ENCODE measurements at regions not wholly inside any gene's neighbourhood (a gene's known extent, or its start where the extent isn't known, plus 50 kb on each side); places are given as distances from the start of the nearest gene placed in this dataset.

GRCh38 chr6:54010340-54011276 is 100.6 kb upstream of the MLIP start:
- DNase-seq, result no peak

DNA sequence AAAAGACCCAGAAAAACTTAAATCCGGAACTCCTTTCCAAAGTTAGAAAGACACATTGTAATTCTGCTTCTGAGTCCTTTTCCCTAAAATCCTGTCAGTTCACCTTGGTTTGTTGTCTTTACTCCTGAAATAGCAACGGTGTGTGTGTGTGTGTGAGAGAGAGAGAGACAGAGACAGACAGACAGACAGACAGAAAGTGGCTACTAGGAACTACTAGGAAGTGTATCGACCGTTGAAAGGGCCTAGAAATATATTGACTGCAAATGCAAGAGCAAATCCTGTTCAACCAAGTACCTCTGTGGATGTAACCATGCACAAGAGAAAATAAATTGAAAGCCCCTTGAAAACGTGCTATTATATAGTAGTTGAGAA is 100.0 kb upstream of the MLIP start:
- no peak for DNase-seq

- no peak for DNase-seq
Measured at GRCh38 chr6:54013966-54014365, 97.3 kb upstream of the MLIP start.

- DNase-seq, result no peak
Measured at GRCh38 chr6:54014440-54014839, 96.8 kb upstream of the MLIP start.

DNA sequence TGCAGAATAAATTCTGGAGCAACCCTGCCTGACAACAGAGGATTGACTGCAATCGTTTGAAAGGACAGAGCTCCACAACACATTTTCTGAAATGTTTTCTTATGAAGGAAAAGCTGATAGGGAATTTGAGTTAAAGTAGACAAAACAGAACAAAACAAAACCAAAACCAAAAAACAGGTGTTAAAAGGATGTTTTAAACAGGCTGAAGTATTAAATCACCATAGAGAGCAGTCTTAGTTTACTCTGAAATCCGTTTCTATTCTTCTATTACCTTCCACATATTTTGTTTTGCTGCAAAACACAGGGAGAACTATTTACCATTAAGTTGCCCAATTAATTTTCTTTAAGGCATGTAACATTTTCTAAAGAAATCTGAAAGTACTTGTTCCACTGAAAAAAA is 93.4 kb upstream of the MLIP start:
- no peak for DNase-seq

DNA sequence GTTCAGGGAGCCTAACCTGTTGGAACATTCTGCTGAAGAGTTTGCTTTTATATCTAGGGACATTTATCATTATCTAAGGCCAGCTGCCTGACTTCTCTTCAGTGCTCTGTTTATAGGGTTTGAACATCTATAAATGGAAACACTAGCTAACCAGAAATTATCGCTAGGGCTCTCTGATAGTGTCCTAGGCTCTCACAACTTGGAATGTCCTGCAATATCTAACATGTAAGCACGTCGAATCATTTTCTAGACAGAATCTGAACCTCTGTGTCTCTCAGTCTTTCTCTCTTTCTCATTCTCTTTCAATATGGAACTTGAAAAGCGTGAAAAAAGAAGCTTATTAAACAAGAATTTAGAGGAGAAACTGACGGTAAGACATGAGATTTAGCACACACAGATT is 92.5 kb upstream of the MLIP start:
- DNase-seq, result no peak

GRCh38 chr6:54019860-54020259 is 91.4 kb upstream of the MLIP start:
- no peak for DNase-seq

- DNase-seq, result no peak
Measured at GRCh38 chr6:54020334-54020733, 90.9 kb upstream of the MLIP start.

DNA sequence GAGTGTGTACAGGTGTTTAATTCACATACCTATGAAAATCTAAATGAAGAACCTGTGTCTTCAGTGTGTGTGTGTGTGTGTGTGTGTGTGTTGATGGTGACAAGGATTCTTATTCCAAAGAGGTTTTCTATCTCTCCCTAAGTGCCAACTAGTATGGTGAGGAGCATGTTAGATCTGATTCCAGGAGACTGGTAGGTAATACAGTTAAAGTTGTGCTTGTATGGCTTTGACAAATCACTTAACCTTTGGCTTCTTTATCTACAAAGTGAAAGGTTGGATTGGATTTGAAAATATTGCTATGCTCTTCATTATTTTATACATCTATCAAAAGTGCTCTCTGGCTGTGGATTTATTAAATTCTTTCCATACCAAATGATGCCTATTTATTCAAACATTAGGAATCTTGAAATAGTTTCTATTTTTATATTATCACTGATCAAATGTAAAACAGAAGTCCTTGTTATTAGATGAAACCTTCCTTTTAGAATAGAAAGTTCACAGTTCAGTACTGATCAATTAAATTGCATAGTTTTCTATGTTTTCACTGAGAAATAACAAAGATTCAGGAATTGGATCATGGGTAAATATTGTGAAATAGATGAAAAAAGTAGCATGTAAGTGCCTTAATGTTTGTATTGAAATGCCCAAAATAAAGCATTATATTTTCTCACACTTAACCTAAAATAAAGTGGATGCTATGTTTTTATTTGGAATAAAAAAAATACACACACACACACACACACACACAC is 84.4 kb upstream of the MLIP start:
- DNase-seq, result no peak

DNA sequence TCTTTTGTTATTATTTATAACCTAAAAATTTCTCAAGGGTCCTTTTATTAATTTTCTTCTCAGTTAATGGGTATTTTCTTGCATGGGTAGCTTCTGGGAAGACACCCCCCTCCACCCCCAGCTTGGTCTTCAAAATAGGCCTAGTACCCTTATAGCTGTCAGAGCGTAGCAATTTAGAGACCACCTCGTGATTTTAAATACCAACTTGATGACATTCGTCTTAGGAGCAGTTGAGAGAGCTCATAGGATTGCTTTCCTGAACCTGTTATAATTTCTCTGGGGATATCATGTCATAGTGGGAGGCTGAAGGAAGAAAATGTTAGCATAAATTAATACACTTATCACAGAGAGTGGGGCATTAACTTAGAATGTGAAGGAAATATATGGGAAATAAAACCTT is 83.1 kb upstream of the MLIP start:
- no peak for DNase-seq

DNA sequence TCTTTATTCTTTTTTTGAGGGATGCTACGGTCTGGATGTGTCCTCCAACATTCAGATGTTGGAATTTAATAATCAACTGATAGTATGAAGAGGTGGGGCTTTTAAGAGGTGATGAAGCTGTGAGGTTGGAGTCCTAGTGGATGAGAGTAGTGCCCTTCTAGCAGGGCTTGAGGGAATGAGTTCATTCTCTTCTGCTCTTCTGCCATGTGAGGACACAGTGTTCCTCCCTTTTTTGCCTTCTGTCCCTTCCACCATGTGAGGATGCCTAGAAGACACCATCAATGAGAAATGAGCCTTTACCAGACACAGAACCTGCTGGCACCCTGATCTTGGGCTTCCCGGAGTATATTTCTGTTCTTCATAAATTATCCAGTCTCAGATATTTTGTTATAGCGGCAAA is 82.1 kb upstream of the MLIP start:
- no peak for DNase-seq

DNA sequence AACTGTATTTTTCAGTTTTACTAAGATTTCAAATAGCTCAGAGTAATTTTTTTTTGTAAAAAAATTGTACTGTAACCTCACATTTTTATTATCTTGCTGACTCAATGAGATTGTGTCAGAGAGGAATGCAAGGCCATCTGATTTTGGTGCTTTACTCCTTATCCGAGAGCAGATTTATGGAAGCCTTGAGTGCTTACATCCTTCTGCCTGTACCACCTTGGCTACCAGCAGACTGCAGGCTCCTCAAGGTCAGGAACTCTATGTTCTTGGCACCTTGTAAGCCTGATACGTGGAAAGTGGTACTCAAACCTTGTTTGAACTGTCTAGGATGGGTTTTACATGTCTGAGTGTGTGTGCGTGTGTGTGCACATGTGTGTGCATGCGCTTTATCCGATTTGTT is 80.1 kb upstream of the MLIP start:
- no peak for DNase-seq

DNA sequence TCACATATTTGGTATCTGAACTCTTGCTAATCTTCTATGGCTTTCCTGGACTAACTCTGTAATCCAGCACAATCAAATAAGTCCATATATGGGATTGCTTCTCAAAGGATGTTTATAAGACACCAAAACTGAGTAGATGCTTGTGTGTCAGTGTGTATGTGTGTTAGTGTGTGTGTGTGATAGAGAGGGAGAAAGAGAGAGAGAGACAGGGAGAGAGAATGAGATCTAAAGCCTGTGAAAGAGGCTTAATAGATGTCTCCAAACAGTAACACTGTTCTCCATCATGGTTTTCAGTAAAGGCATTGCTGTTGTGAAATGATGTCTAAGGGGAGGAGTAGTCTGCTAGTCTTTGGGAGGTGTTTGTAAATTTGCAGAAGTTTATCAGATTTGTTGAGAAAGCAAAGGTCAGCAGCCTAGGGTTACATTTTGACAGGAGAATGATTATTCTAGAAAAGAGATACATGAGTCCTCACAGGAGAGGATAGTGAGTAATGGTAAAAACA is 73.9 kb upstream of the MLIP start:
- DNase-seq, result no peak

DNA sequence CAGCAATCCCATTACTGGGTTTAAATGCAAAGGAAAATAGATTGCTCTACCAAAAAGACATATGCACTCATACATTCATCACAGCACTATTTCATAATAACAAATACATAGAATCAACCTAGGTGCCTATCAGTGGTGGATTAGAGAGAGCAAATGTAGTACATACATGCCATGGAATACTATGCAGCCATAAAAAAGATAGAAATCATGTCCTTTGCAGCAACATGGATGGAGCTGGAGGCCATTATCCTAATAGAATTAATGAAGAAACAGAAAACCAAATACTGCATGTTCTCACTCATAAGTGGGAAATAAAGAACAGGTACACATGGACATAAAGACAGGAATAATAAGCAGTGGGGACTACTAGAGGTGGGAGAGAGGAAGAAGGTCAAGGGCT is 70.7 kb upstream of the MLIP start:
- DNase-seq, result no peak

- no peak for DNase-seq
Measured at GRCh38 chr6:54041239-54041638, 70.0 kb upstream of the MLIP start.

DNA sequence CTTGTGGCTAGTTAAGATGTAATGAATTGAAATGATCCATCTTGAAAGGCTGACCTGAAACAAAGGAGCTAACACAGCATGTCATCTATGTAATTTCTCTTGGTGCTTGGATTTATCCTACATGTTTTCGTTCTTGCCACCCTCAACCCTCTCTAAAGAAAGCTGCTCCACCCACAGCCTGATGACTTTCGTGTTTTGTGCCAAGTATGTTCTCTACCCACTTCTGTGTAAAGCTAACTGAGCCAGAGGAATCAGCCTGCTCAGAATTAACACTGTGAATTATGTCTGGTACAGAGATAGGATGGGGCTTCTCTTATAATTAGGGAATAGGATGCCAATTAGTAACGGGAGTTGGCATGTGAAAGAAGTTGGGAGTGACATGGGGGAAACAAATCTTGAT is 67.9 kb upstream of the MLIP start:
- DNase-seq, result no peak

- DNase-seq, result no peak
Measured at GRCh38 chr6:54044059-54044458, 67.2 kb upstream of the MLIP start.

- DNase-seq, result no peak
Measured at GRCh38 chr6:54048782-54049181, 62.5 kb upstream of the MLIP start.

DNA sequence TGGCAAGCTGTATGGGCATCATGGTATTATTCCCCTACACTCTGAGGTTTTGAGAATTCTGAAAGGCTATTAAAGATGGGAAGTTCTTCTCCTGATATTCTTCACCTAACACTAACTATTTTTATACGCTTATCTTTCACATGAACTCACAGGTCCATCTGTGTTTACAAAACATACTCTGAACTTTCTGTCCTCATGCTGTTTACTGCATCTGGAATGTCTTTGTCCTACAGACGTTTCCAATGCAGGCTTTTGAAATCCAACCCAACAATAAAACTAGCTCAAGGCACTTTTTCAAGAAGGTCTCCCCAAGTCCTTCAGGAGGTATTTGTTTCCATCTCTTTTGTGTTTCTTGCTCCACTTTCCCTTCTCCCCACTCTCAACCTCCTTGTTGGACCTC is 60.5 kb upstream of the MLIP start:
- DNase-seq, result no peak

DNA sequence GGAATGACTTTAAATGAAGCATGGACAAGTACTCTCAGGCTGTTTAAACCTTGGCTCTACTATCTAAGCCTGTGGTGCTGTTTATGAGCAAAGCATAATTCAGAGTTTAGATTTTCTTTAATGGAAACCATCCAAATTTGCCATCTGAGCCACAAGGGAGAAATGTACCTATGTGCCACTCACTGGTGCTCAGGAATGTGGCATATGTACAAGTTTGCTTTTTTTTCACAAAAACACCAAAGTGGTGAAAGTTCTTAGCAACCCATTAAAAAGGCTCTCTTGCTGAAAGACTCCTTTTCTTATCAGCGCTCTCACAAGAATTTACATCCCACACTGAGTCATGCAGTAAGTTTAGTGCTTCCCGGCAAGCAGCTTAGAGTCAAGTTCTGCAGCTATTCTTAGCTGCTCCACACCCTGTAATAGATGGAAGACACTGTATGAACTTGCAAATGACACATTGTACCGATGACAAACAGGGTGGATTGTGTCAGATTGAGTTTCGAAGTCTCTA is 57.3 kb upstream of the MLIP start:
- no peak for DNase-seq

DNA sequence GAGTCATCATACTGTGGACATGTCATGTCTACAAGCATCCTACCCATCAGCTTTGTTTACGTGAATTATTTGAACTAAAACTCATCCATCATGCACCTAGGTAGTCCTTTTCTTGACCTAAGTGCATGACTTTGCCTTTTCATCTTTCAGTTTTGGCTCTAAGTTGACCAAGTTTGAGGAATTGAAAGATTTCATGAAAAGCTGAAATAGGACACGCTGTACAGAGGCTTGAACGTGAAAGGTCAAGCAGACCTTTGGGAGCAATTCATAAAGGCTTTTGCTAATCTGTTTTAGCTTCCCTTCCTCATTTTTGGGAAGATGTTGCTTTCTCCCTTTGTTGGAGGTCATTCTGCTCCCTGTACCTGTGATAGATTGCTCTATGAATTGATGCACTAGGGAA is 55.1 kb upstream of the MLIP start:
- DNase-seq, result no peak

- no peak for DNase-seq
Measured at GRCh38 chr6:54057058-54057457, 54.2 kb upstream of the MLIP start.

- no peak for DNase-seq
Measured at GRCh38 chr6:54058236-54058635, 53.0 kb upstream of the MLIP start.

DNA sequence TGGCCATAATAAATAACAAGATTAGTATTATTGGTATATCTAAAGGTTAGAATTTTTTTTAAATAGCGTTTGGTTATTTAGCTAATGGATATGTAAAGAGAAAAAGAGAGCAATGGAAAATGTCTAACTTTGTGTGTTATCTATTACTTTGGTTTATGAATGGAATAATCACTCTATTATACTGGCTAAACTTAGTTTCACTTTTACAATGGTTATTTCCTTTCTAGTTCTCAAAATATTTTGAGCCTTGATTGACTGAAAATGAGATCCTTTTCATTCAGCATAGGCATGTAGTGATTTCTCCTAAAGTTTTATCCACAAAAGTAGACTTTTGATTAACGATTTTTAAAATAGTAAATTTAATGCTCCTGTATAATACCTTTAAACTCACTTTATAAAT is 51.6 kb upstream of the MLIP start:
- no peak for DNase-seq

All from NCI-H526 treated with DMSO at 0.1 percent for 48 hours (cell line).